Omental fat pad (tissue), 3 donors: ENCODE measurements at regions not wholly inside any gene's neighbourhood (a gene's known extent, or its start where the extent isn't known, plus 50 kb on each side); places are given as distances from the start of the nearest gene placed in this dataset.
"Not testable (repeated sequence)": the region's sequence is repeated elsewhere in the genome, so short reads cannot be mapped to it uniquely, and the experiment has no call there.

Source experiments
- ATAC-seq: fragments of 150-250 bp; one replicate; pipeline ENCODE4 v1.9.1; 2016; ENCODE audit warnings: mild to moderate bottlenecking, moderate library complexity; ENCODE audit not compliant: low FRiP score
- DNase-seq: peaks from one replicate; pipeline ENCODE4 v3.0.0-alpha.2; 2019; ENCODE audit warnings: low spot score
- TF ChIP-seq, protein P1 (sequence below), 3 donors: fragments of 450-650 bp; IDR thresholded peaks; one replicate each; pipeline ENCODE4 v1.5.1; 2016 to 2017; ENCODE audit warnings: antibody characterized with exemption in 3 of 3, mild to moderate bottlenecking in 3 of 3, moderate library complexity in 2 of 3

DNA sequence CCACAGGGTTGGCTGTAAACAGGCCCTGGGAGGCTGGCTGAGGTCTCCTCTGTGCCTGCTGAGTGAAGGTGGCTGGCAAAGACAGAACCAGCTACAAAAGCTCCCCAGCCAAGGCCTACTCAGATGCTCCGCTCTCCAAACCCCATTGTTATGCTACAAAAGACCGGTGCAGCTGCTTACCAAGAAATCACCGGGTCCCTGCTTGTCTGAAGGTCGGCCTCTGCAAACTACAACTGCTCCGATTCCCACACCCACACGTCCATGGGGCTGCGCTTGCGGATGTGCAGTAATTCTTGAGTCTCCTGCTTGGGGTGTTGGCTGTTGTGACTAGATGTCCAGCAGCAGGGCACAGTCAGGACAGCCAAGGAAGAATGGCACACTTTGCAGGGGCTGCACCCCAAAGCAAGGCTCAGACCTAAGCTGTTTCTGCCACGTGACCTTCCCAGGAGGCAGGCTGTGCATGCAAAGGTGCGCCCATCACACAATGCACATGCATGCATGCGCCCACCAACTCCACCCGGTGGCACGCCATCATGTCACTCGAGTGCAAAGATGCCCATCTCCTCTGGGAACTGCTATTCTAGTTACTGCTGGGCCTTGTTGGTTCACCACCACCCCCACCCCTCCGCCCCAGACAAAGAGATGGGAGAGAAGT lies 97.8 kb downstream of the OAT start:
- DNase-seq (no peak), ATAC-seq (no peak)
- TF ChIP-seq, protein P1, sequence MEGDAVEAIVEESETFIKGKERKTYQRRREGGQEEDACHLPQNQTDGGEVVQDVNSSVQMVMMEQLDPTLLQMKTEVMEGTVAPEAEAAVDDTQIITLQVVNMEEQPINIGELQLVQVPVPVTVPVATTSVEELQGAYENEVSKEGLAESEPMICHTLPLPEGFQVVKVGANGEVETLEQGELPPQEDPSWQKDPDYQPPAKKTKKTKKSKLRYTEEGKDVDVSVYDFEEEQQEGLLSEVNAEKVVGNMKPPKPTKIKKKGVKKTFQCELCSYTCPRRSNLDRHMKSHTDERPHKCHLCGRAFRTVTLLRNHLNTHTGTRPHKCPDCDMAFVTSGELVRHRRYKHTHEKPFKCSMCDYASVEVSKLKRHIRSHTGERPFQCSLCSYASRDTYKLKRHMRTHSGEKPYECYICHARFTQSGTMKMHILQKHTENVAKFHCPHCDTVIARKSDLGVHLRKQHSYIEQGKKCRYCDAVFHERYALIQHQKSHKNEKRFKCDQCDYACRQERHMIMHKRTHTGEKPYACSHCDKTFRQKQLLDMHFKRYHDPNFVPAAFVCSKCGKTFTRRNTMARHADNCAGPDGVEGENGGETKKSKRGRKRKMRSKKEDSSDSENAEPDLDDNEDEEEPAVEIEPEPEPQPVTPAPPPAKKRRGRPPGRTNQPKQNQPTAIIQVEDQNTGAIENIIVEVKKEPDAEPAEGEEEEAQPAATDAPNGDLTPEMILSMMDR (IDR thresholded peaks at IDR 0.05), result no peak

- TF ChIP-seq, protein P1 (IDR thresholded peaks at IDR 0.05), result no peak
- DNase-seq, result peak; percentile 14
- no peak for ATAC-seq
These were observed 98.8 kb downstream of the OAT start for GRCh38 chr10:124319926-124320391.

GRCh38 chr10:124319520-124319919 lies 99.2 kb downstream of the OAT start:
- not testable (repeated sequence) for ATAC-seq, DNase-seq

GRCh38 chr10:124318811-124319210 lies 99.9 kb downstream of the OAT start:
- DNase-seq (no peak), ATAC-seq (no peak)

DNA sequence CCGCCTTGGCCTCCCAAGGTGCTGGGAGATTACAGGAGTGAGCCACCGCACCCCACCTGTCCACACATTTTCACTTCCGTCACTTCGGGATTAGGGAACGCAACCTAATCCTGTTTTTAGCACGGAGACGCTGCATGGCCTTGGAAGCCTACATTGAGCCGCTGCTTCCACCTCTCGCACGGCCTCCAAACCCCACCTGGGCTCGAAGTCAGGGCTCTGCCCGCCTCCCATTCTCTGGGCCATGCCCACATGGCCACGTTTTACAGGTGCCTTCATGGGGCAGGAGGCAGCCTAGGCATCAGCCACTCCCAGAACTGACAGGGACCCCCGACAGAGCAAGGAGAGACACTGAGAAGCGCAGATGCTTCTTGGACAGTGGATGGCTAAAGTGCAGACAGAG lies 100.6 kb downstream of the OAT start:
- TF ChIP-seq, protein P1 (IDR thresholded peaks at IDR 0.05), result no peak
- ATAC-seq, result no peak
- peak; percentile 13 for DNase-seq

More at GRCh38 chr10:124318811-124319210, 99.9 kb downstream of the OAT start:
- TF ChIP-seq, protein P1 (IDR thresholded peaks at IDR 0.05), result no peak

GRCh38 chr10:124316326-124316725 lies 102.4 kb downstream of the OAT start:
- DNase-seq (no peak), ATAC-seq (no peak)
- TF ChIP-seq, protein P1 (IDR thresholded peaks at IDR 0.05), result no peak

- TF ChIP-seq, protein P1 (IDR thresholded peaks at IDR 0.05), result no peak
- DNase-seq (no peak), ATAC-seq (no peak)
These were observed 103.0 kb downstream of the OAT start for GRCh38 chr10:124315591-124316270.
